A549 (cell line): ENCODE measurements at regions not wholly inside any gene's neighbourhood (a gene's known extent, or its start where the extent isn't known, plus 50 kb on each side); places are given as distances from the start of the nearest gene placed in this dataset.

Experiments used
- CBX8 ChIP-seq: fragments of 200-600 bp; sonication (generic); IDR thresholded peaks from 2 replicates; pipeline ENCODE4 v1.6.1; 2016
- EP300 ChIP-seq, 2 experiments: fragments of >200 bp; sonication (Bioruptor Twin); formaldehyde crosslinking; IDR thresholded peaks; 2 replicates in 1 of 2; 3 replicates in 1 of 2; pipeline ENCODE4 v1.6.1; 2016 to 2017
- ESRRA ChIP-seq: fragments of 150-350 bp; IDR thresholded peaks from 2 replicates; pipeline ENCODE4 v1.6.1; 2014; ENCODE audit warnings: mild to moderate bottlenecking, low read length, borderline replicate concordance
- MYC ChIP-seq: IDR thresholded peaks from 2 replicates; pipeline ENCODE4 v1.6.1; 2012; ENCODE audit warnings: mild to moderate bottlenecking, inconsistent platforms, low read length, improper control_type of control experiment, borderline replicate concordance
- RFX5 ChIP-seq: fragments of 450-650 bp; IDR thresholded peaks from 2 replicates; pipeline ENCODE4 v1.7.1; 2014; ENCODE audit warnings: antibody characterized with exemption, mild to moderate bottlenecking, moderate library complexity
- TF ChIP-seq, protein P1 (sequence below): fragments of >200 bp; sonication (Bioruptor Twin); formaldehyde crosslinking; IDR thresholded peaks from 3 replicates; pipeline ENCODE4 v1.5.1; 2016
- TF ChIP-seq, protein P2 (sequence below): fragments of 450-650 bp; IDR thresholded peaks from 2 replicates; pipeline ENCODE4 v1.6.1; 2014; ENCODE audit warnings: antibody characterized with exemption

DNA sequence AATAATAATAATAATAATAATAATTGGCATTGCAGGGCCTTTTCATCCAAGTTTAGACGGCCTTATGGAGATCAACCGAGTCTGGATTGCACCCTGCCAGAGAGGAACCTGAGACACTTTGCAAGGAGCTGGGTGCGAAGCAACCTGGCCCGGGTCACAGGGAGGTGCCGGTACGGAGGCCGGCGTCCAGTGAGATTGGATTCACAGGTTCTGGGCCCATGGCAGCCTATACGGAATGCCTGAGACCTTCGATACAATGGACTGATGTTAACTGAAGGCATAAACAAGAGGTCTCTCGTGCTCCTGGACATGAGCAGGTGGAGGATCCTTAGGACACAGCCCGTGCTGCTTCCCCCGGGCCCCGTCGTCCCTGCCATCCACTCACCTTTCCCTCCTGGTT is 416.5 kb upstream of the SALL3 start:
- TF ChIP-seq MYC, result no peak
- no peak for TF ChIP-seq EP300 (IDR thresholded peaks at IDR 0.05)
- TF ChIP-seq ESRRA, result no peak
- TF ChIP-seq, protein P1, sequence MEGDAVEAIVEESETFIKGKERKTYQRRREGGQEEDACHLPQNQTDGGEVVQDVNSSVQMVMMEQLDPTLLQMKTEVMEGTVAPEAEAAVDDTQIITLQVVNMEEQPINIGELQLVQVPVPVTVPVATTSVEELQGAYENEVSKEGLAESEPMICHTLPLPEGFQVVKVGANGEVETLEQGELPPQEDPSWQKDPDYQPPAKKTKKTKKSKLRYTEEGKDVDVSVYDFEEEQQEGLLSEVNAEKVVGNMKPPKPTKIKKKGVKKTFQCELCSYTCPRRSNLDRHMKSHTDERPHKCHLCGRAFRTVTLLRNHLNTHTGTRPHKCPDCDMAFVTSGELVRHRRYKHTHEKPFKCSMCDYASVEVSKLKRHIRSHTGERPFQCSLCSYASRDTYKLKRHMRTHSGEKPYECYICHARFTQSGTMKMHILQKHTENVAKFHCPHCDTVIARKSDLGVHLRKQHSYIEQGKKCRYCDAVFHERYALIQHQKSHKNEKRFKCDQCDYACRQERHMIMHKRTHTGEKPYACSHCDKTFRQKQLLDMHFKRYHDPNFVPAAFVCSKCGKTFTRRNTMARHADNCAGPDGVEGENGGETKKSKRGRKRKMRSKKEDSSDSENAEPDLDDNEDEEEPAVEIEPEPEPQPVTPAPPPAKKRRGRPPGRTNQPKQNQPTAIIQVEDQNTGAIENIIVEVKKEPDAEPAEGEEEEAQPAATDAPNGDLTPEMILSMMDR, result no peak
- TF ChIP-seq, protein P2, sequence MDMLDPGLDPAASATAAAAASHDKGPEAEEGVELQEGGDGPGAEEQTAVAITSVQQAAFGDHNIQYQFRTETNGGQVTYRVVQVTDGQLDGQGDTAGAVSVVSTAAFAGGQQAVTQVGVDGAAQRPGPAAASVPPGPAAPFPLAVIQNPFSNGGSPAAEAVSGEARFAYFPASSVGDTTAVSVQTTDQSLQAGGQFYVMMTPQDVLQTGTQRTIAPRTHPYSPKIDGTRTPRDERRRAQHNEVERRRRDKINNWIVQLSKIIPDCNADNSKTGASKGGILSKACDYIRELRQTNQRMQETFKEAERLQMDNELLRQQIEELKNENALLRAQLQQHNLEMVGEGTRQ, result no peak
- no peak for TF ChIP-seq RFX5
- TF ChIP-seq CBX8, result no peak
